Dermis blood vessel endothelial cell (primary cell): ENCODE measurements at regions not wholly inside any gene's neighbourhood (a gene's known extent, or its start where the extent isn't known, plus 50 kb on each side); places are given as distances from the start of the nearest gene placed in this dataset.

Experiments
- DNase-seq: peaks from one replicate; pipeline ENCODE4 v3.0.0; 2010

- no peak for DNase-seq
These were observed 368.6 kb upstream of the CDH4 start for GRCh38 chr20:60883496-60883895.

DNA sequence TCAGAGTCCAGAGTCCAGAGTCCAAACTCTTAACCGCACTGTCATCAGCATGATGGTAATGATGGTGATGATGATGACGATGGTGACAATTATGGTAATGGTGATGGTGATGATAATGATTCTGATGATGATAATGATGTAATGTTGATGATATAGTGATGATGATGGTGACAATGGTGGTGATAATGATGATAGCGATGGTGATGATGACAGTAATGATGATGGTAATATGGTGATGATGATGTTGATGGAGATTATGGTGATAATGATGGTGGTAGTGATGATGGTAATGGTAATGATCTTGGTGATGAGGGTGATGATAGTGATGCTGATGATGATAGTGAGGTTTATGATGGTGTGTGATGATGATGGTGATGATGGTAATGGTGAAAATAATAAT, 367.8 kb upstream of the CDH4 start:
- DNase-seq = no peak

- no peak for DNase-seq
These were observed 363.3 kb upstream of the CDH4 start for GRCh38 chr20:60888771-60889170.

GRCh38 chr20:60892095-60892813, 359.8 kb upstream of the CDH4 start:
- no peak for DNase-seq

DNA sequence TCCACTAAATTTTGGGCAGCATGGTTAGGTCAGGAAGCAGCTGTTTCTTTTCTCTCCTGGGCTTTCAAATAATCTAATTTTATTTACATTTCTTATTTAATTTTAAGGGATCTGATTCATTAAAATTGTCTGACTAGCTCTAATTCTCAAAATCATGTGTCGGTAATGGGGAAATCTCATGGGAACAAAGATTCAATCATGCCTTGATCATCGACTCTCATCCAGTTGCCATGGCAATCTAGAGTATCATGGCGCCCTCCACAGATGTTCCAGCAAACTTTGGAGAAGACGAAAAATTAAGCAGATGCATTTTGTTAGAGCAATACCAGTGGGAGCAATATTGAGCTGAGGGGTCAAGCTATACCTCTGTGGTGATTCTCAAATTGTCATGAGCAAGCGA, 358.0 kb upstream of the CDH4 start:
- DNase-seq = no peak

DNA sequence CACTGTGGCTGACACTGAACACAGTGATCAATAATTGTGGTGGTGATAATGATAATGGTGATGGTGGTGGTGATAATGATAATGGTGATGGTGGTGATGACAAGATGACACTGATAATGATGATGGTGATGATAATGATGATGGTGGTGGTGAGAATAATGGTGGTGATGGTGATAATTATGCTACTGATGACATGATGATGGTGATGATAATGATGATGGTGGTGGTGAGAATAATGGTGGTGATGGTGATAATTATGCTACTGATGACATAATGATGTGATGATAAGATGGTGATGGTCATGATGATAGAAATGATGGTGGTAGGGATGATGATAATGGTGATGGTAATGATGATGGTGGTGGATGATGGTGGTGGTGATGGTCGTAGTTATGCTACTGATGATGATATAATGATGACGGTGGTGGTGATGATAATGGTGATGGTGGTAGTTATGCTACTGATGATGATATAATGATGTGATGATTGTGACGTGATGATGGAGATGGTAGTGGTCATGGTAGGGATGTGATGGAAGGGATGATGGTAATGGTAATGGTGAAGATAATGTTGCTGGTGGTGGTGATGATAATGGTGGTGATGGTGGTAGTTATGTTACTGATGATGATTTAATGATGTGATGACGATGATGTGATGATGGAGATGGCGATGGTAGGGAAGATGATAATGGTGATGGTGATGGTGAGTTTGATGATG, 356.5 kb upstream of the CDH4 start:
- no peak for DNase-seq

DNA sequence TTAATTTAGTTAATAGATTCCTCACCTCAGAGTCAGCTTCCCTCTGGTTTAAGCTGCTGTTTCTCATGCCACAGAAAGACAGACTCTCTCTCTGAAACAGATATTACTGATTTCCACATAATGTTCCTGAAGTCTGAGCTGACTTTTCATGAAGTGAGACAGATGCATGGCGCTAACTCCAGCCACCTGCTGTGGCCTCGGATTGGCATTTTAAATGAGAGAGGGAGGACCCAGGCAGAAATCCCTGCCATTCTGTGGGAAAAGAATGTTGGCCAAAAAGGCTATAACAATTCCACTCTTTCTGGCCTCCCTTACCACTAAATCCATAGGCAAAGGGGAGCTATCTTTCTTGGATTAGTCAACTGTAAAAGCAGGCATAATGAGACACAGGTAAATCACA, 354.1 kb upstream of the CDH4 start:
- DNase-seq = no peak

DNA sequence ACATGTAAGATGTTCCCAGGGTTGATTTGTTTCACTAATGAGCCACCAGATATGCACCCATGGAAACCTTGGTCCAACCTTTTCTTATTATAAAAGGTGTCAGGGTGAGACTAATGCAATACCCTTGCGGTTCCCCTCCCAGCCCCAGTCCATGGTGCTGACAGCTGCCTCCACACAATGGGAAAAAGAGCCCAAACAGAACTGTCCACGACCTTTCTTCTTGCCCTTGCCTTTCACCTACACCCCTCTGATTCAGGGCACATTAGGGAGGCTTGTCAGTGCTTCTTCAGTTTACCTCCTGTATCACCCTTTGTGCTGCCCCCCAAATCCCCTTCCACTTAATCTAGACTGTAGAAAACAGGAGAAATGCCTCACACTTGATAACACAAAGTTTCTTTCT, 352.7 kb upstream of the CDH4 start:
- no peak for DNase-seq

DNA sequence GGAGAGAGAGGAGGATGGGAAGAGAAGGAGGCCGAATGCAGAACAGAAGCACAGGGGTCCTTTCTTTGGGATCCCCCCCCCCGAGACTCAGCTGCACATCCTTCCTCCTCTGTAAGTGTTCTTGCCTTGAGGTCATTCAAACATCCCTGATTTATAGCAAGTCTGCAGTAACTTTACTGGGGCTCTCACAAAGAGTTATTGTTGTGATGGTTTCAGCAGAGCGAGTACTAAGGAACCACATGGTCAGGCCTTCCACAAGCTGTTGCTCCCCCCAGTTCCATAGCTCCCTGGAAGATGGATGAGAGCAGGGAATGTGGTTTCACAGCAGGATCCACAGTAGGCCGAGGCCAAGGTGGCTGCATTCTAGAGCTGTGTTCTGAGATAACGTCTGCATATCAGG, 351.4 kb upstream of the CDH4 start:
- no peak for DNase-seq

DNA sequence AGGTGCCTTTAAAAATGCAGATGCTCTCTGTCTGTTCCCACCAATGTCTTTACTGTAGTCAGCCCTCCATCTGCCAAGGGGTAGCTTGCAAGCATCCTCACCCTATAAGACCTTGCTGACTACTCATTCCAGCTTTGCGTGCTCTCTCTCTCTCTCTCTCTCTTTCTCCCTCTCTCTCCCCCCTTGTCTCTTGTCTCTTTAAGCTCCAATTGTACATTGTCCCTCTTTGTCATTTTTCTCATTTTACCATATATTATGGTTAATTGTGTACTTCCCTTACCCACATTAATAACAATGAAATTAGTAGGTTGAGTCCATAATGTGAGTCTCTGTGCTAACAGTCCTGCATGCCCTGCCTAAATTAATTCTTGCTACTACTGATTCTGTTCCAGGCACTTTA, 350.2 kb upstream of the CDH4 start:
- DNase-seq = no peak

GRCh38 chr20:60903325-60903971, 348.6 kb upstream of the CDH4 start:
- no peak for DNase-seq

DNA sequence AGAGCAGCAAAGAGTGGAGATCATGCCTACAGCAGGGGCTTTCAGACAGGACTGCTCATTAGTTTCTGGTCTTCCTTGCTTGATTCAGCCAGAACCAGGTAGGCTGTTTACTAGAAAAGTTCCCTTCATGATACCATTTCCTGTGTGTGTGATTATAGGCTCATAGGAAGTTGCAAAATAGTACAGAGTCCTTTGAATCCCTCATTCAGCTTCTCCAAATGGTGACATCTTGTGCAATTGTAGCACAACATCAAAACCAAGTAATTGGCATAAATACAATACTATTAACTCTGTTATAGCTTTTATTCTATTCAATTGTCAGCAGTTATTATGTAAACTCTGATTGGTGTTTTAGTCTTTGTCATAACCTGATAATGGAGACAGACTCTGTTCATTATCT, 347.3 kb upstream of the CDH4 start:
- DNase-seq = no peak

GRCh38 chr20:60905919-60906318, 346.1 kb upstream of the CDH4 start:
- no peak for DNase-seq

DNA sequence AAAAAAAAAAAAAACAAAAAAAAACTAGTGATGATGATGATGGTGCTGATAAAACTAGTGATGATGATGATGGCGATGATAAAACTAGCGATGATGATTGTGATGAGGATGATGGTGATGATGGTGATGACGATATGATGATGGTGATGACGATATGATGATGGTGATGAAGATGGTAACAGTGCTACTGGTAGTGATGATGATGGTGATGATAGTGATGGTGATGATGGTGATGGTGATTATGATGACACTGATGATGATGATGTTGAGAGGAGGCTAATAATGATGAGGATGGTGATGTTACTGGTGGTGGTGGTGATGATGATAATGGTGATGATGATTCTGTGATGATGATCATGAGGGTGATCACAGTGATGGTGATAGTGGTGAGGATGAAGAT, 345.5 kb upstream of the CDH4 start:
- no peak for DNase-seq

DNA sequence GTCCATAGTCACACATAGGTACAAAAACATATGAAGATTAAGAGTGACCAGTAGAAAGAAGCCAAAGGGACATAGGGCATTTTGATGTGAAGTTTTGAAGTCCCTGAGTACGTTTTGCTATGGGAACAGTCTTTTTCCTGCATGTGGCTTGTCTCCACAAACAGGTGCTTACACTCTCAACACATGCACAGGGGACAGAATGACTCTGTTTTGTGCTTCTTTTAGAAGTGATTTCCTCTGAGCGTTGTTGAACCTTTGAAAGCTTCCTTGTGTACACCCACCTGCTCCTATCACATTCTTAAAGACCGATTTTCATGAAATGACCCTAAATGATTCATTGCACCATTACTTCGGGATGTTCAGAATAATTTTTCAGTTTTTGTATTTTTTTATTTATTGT, 338.8 kb upstream of the CDH4 start:
- DNase-seq = no peak

DNA sequence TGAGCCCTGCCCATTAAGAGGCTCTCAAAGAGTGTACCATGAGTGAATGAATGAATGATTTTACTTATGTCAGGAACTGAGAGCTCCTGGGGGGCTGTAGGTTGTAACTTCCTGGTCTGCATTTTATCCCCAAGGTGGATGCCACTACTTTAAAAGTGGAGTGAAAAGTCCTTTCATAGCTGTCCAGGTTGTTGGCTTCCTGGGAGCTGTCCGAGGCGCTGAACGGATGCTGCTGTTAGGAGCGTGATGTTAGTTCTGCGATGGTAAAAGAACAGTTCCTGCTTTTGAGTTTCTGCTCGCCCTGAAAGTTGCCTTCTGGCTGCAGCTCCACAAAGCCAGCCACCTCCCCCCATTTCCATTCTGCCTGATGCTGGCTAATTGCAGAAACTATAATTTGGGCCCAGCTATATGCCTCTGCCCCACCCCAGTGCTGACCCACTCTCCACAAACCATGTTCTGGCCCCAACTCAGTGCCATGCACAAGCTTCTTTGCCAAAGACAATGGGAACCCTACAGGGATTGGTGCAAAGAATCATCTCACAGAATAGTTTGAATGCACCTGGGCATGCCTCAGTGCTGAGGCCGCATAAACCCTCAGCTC, 330.9 kb upstream of the CDH4 start:
- peak; percentile 1 for DNase-seq

DNA sequence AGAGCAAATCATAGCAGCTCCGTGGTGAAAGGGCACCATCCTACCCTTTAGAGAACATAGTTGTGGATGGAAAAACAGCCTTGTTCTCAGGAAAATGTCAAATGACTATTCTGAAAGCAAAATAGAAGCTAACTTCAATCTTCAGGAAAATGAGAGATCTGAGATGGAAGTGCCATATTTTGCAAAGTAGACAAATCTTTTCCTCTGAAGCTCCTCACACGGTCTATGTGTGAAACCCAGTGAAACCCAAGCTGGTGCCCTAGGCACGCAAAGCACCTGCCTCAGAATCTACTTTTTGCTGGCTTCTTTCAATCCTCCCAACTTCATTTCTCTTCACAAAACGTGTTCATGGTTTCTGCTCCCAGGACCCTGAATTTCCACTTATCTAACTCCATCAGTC, 325.2 kb upstream of the CDH4 start:
- DNase-seq = no peak

DNA sequence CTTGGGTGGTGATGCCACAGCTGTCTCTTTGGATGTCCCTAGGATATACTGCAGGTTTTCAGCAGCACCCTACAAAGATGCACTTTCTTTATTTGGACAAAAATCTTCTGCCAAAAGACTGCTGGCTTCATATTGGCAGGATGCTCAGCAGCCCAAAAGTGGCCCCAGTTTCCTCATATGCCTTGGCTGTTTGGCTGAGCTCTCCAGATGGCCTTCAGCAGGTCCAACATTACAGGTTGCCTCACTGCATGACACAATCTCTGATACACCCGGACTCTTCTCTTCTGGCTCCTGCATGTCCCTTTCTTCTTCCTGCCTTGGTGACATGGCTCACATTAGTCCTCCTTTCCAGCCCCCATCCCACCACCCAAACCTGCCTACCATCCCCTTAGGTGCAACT, 323.7 kb upstream of the CDH4 start:
- no peak for DNase-seq

GRCh38 chr20:60930023-60930790, 321.9 kb upstream of the CDH4 start:
- DNase-seq = no peak

DNA sequence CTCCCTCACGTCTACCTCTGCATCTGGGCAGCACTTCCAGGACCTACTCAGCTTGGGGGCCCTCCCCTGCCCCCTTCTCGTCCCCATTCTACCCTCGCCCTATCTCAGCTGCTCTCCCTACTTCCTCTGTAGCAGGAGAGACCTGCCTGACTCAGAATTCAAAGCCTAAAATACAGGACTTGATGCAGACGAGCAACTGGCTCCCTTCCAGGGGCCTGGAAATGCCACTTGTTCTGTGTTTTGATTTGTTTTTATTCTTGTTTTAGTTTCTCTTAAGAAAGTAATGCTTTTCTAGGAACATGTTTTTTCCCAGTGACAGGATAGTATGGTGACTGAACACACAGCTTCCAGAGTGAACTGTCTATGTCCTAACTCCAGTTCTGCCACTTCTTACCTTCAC, 320.4 kb upstream of the CDH4 start:
- DNase-seq = no peak

GRCh38 chr20:60934724-60935123, 317.3 kb upstream of the CDH4 start:
- DNase-seq = no peak

GRCh38 chr20:60935971-60936370, 316.1 kb upstream of the CDH4 start:
- no peak for DNase-seq

DNA sequence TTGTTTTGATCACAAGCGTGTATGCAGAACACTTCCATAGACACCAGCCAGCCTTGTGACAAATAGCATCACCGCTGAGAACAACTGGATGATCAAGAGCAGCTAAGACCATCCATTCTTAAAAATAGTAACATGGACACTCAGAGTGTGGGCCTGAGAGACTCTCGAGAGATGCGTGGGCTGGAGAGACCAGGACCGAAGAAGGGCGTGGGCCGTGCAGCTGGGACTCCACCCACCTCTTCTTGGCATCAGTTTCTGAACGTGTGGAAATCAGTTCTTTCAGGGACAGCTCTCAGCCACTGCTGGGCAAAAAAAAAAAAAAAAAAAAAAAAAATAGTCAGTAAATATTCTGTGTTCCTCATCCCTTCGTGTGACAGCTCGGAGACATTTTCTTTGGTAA, 314.5 kb upstream of the CDH4 start:
- no peak for DNase-seq
